Neural cell (in vitro differentiated cells): ENCODE measurements at regions not wholly inside any gene's neighbourhood (a gene's known extent, or its start where the extent isn't known, plus 50 kb on each side); places are given as distances from the start of the nearest gene placed in this dataset.

Experiments used
- H2AFZ ChIP-seq: fragments of 200-600, 300-800 bp; sonication (generic), shearing (Covaris generic); 2 replicates; pipeline ENCODE4 v1.6.0; 2014; ENCODE audit warnings: low read depth, mild to moderate bottlenecking, antibody characterized with exemption, low read length, moderate library complexity
- H3F3A ChIP-seq: fragments of 200-600 bp; shearing (Covaris generic); 2 replicates; pipeline ENCODE4 v1.6.1; 2016; ENCODE audit warnings: mild to moderate bottlenecking, moderate library complexity, mixed read lengths, antibody characterized with exemption, low read length; ENCODE audit not compliant: insufficient read depth, poor library complexity, severe bottlenecking
- H3K27ac ChIP-seq: fragments of 200-600, 300-800 bp; sonication (generic), shearing (Covaris generic); 2 replicates; pipeline ENCODE4 v1.5.1; 2014; ENCODE audit warnings: mild to moderate bottlenecking, low read length, moderate library complexity
- H3K27me3 ChIP-seq: fragments of 300-800, 200-600 bp; sonication (generic), shearing (Covaris generic); 2 replicates; pipeline ENCODE4 v1.6.0; 2014; ENCODE audit warnings: mild to moderate bottlenecking, low read depth, low read length, moderate library complexity; ENCODE audit not compliant: insufficient read depth
- H3K36me3 ChIP-seq: fragments of 300-800, 200-600 bp; sonication (generic), shearing (Covaris generic); 2 replicates; pipeline ENCODE4 v1.5.1; 2014; ENCODE audit warnings: mild to moderate bottlenecking, antibody characterized with exemption, low read length, moderate library complexity; ENCODE audit not compliant: insufficient read depth
- H3K4me2 ChIP-seq: fragments of 300-800, 200-600 bp; sonication (generic), shearing (Covaris generic); 2 replicates; pipeline ENCODE4 v1.6.0; 2014; ENCODE audit warnings: mild to moderate bottlenecking, low read length
- H3K4me3 ChIP-seq: fragments of 300-800, 200-600 bp; sonication (generic), shearing (Covaris generic); 2 replicates; pipeline ENCODE4 v1.5.1; 2014; ENCODE audit warnings: mild to moderate bottlenecking, low read length, moderate library complexity
- H3K79me2 ChIP-seq: fragments of 200-600 bp; shearing (Covaris generic); replicated peaks from 2 replicates; pipeline ENCODE4 v1.6.0; 2014; ENCODE audit warnings: mild to moderate bottlenecking, low read length, moderate library complexity; ENCODE audit not compliant: insufficient read depth
- H3K9ac ChIP-seq: fragments of 300-800, 200-600 bp; sonication (generic), shearing (Covaris generic); 2 replicates; pipeline ENCODE4 v1.6.1; 2016; ENCODE audit warnings: mild to moderate bottlenecking, low read length, mixed read lengths
- H3K9me2 ChIP-seq: fragments of 200-600 bp; shearing (Covaris generic); 2 replicates; pipeline ENCODE4 v1.6.1; 2016; ENCODE audit warnings: mild to moderate bottlenecking, low read length, mixed read lengths; ENCODE audit not compliant: insufficient read depth
- H3K9me3 ChIP-seq: fragments of 200-600, 300-800 bp; sonication (generic), shearing (Covaris generic); 2 replicates; pipeline ENCODE4 v1.6.1; 2016; ENCODE audit warnings: mild to moderate bottlenecking, mixed run types, low read length, moderate library complexity, mixed read lengths
- H4K20me1 ChIP-seq: fragments of 200-600 bp; shearing (Covaris generic); 2 replicates; pipeline ENCODE4 v1.6.1; 2016; ENCODE audit warnings: mild to moderate bottlenecking, mixed run types; ENCODE audit not compliant: insufficient read depth
- CTCF ChIP-seq: fragments of 450-650 bp; IDR thresholded peaks from 2 replicates; pipeline ENCODE4 v1.5.1; 2014; ENCODE audit warnings: antibody characterized with exemption, mild to moderate bottlenecking, moderate library complexity; ENCODE audit not compliant: poor library complexity, severe bottlenecking
- EP300 ChIP-seq: fragments of 450-650 bp; conservative IDR thresholded peaks from 2 replicates; pipeline ENCODE4 v1.6.1; 2014; ENCODE audit warnings: antibody characterized with exemption, mild to moderate bottlenecking, moderate library complexity; ENCODE audit not compliant: poor library complexity, severe bottlenecking
- EZH2 ChIP-seq: fragments of 200-600, 300-800 bp; shearing (Covaris generic), sonication (generic); IDR thresholded peaks from 2 replicates; pipeline ENCODE4 v1.6.1; 2014; ENCODE audit warnings: antibody characterized with exemption, low read length, borderline replicate concordance, mild to moderate bottlenecking; ENCODE audit not compliant: insufficient read depth, poor library complexity, severe bottlenecking
- MXI1 ChIP-seq: fragments of 450-650 bp; conservative IDR thresholded peaks from 2 replicates; pipeline ENCODE4 v1.6.1; 2014; ENCODE audit warnings: antibody characterized with exemption, mild to moderate bottlenecking; ENCODE audit not compliant: poor library complexity, severe bottlenecking
- POLR2AphosphoS5 ChIP-seq: IDR thresholded peaks from 2 replicates; pipeline ENCODE4 v1.6.1; 2012
- RAD21 ChIP-seq: fragments of 450-650 bp; conservative IDR thresholded peaks from 2 replicates; pipeline ENCODE4 v1.6.1; 2014; ENCODE audit warnings: antibody characterized with exemption, mild to moderate bottlenecking, moderate library complexity
- REST ChIP-seq: IDR thresholded peaks from 2 replicates; pipeline ENCODE4 v1.6.1; 2012; ENCODE audit warnings: borderline replicate concordance
- SMC3 ChIP-seq: fragments of 450-650 bp; conservative IDR thresholded peaks from 2 replicates; pipeline ENCODE4 v1.6.1; 2014; ENCODE audit warnings: antibody characterized with exemption, mild to moderate bottlenecking, moderate library complexity; ENCODE audit not compliant: poor library complexity
- TAF1 ChIP-seq: IDR thresholded peaks from 2 replicates; pipeline ENCODE4 v1.6.1; 2012; ENCODE audit warnings: low read depth

- Histone ChIP-seq H3K27me3 (no peaks in the 10 kb centered on the region), H3K4me2 (no peak overlapping the region), H3K27ac (no peak overlapping the region), H3K36me3 (no peaks in the 10 kb centered on the region), H3K4me3 (no peak overlapping the region), H3K9me2 (no peaks in the 10 kb centered on the region), H3K9ac (no peak overlapping the region), H2AFZ (no peak overlapping the region), H3K9me3 (no peaks in the 10 kb centered on the region), H4K20me1 (no peaks in the 10 kb centered on the region), H3F3A (no peaks in the 10 kb centered on the region), H3K79me2 (no peaks in the 10 kb centered on the region)
- TF ChIP-seq REST: no peak
- no peak for TF ChIP-seq POLR2AphosphoS5
- TF ChIP-seq MXI1: no peak
- TF ChIP-seq CTCF: no peak
- no peak for TF ChIP-seq RAD21
- TF ChIP-seq SMC3: no peak
- TF ChIP-seq TAF1: no peak
- no peak for TF ChIP-seq EZH2
- no peak for TF ChIP-seq EP300
Observed at GRCh38 chr12:20237091-20237490, 131.2 kb upstream of the PDE3A start.

GRCh38 chr12:20245491-20245890, 122.8 kb upstream of the PDE3A start:
- Histone ChIP-seq H3K79me2 (no peaks in the 10 kb centered on the region), H3K9me2 (no peaks in the 10 kb centered on the region), H3K9me3 (no peaks in the 10 kb centered on the region), H3F3A (no peaks in the 10 kb centered on the region), H2AFZ (no peak overlapping the region), H3K36me3 (no peaks in the 10 kb centered on the region), H3K9ac (no peak overlapping the region), H3K27ac (no peak overlapping the region), H4K20me1 (no peaks in the 10 kb centered on the region), H3K4me3 (no peak overlapping the region), H3K27me3 (no peaks in the 10 kb centered on the region), H3K4me2 (no peak overlapping the region)
- TF ChIP-seq RAD21: no peak
- TF ChIP-seq EP300: no peak
- TF ChIP-seq TAF1: no peak
- no peak for TF ChIP-seq REST
- TF ChIP-seq POLR2AphosphoS5: no peak
- no peak for TF ChIP-seq CTCF
- no peak for TF ChIP-seq EZH2
- no peak for TF ChIP-seq MXI1
- TF ChIP-seq SMC3: no peak
